Endothelial cell of umbilical vein (primary cell): ENCODE measurements at regions not wholly inside any gene's neighbourhood (a gene's known extent, or its start where the extent isn't known, plus 50 kb on each side); places are given as distances from the start of the nearest gene placed in this dataset.

Source experiments
- FOS ChIP-seq: IDR thresholded peaks from 2 replicates; pipeline ENCODE4 v1.6.1; 2011; ENCODE audit warnings: mild to moderate bottlenecking, low read length, moderate library complexity, borderline replicate concordance; ENCODE audit not compliant: insufficient read depth
- GATA2 ChIP-seq: IDR thresholded peaks from 2 replicates; pipeline ENCODE4 v1.7.0; 2011; ENCODE audit warnings: low read depth, mild to moderate bottlenecking, moderate library complexity, mixed read lengths, low read length; ENCODE audit not compliant: insufficient read length, insufficient read depth
- JUN ChIP-seq: IDR thresholded peaks from 2 replicates; pipeline ENCODE4 v1.6.1; 2011; ENCODE audit warnings: borderline replicate concordance, low read depth; ENCODE audit not compliant: insufficient read length, insufficient read depth
- POLR2A ChIP-seq: IDR thresholded peaks from 2 replicates; pipeline ENCODE4 v1.6.1; 2012; ENCODE audit warnings: low read depth, mild to moderate bottlenecking, control low read depth, low read length
- POLR2AphosphoS5 ChIP-seq: IDR thresholded peaks from 2 replicates; pipeline ENCODE4 v1.6.1; 2012; ENCODE audit warnings: low read depth, mild to moderate bottlenecking, control low read depth, low read length, moderate library complexity; ENCODE audit not compliant: insufficient read depth
- TF ChIP-seq, protein P1 (sequence below), 2 donors: IDR thresholded peaks; 1 replicate in 1 of 2; 2 replicates in 1 of 2; pipeline ENCODE4 v1.5.1; 2011; ENCODE audit warnings: low read length in 2 of 2, mild to moderate bottlenecking in 2 of 2, moderate library complexity in 2 of 2, control low read depth in 1 of 2, inconsistent platforms in 1 of 2, low read depth in 1 of 2; ENCODE audit not compliant: insufficient read depth in 1 of 2; ENCODE audit errors: extremely low read depth in 1 of 2

GRCh38 chr9:113771199-113771598, 104.9 kb upstream of the ZNF618 start:
- TF ChIP-seq, protein P1, sequence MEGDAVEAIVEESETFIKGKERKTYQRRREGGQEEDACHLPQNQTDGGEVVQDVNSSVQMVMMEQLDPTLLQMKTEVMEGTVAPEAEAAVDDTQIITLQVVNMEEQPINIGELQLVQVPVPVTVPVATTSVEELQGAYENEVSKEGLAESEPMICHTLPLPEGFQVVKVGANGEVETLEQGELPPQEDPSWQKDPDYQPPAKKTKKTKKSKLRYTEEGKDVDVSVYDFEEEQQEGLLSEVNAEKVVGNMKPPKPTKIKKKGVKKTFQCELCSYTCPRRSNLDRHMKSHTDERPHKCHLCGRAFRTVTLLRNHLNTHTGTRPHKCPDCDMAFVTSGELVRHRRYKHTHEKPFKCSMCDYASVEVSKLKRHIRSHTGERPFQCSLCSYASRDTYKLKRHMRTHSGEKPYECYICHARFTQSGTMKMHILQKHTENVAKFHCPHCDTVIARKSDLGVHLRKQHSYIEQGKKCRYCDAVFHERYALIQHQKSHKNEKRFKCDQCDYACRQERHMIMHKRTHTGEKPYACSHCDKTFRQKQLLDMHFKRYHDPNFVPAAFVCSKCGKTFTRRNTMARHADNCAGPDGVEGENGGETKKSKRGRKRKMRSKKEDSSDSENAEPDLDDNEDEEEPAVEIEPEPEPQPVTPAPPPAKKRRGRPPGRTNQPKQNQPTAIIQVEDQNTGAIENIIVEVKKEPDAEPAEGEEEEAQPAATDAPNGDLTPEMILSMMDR (IDR thresholded peaks at IDR 0.05; ENCODE audit: extremely low read depth in 1 of 2, insufficient read depth in 1 of 2, low read depth in 1 of 2, low read length in 2 of 2), result no peak
- TF ChIP-seq POLR2A, result no peak
- TF ChIP-seq POLR2AphosphoS5, result no peak
- TF ChIP-seq JUN, result no peak
- TF ChIP-seq GATA2, result no peak
- TF ChIP-seq FOS, result no peak
